Endothelial cell of umbilical vein (primary cell): ENCODE measurements at regions not wholly inside any gene's neighbourhood (a gene's known extent, or its start where the extent isn't known, plus 50 kb on each side); places are given as distances from the start of the nearest gene placed in this dataset.

ENCODE experiments used
- BruUV-seq: library from RNA; stranded (reverse); fragments of 400-500 nt; replicated peaks from 2 replicates; lab custom pipeline; 2021; lab: Mats Ljungman, UMichigan
- CTCF ChIA-PET: fragments of 300-600, 350-600 bp; sonication (Branson Sonifier 250); formaldehyde crosslinking; loops from one replicate; lab custom pipeline; 2021; ENCODE audit warnings: antibody characterized with exemption, inconsistent platforms; lab: Charles Lee
- POLR2A ChIA-PET: fragments of 300-600, 350-600 bp; sonication (Branson Sonifier 250); formaldehyde crosslinking; loops from one replicate; lab custom pipeline; 2021; ENCODE audit warnings: antibody characterized with exemption, inconsistent platforms; lab: Charles Lee
- DNase-seq: peaks from one replicate; pipeline ENCODE4 v3.0.0-alpha.2; 2011; ENCODE audit warnings: low read depth, low spot score
- FAIRE-seq: peaks from 2 replicates; lab custom pipeline; 2011; peaks lifted over from hg19 to GRCh38; lab: Jason Lieb, UNC
- H2AFZ ChIP-seq: 2 replicates; pipeline ENCODE4 v1.6.0; 2012; ENCODE audit warnings: low read depth, low read length, control low read depth, inconsistent platforms
- H3K27ac ChIP-seq: 2 replicates; pipeline ENCODE4 v1.5.1; 2011; ENCODE audit warnings: low read depth, mild to moderate bottlenecking, control low read depth, low read length, moderate library complexity; ENCODE audit not compliant: insufficient read depth
- H3K27me3 ChIP-seq, 2 experiments: 2 replicates each; pipeline versions ENCODE4 v1.6.0 to v1.6.1; 2011; ENCODE audit warnings: low read length in 2 of 2, mixed read lengths in 1 of 2; ENCODE audit not compliant: control insufficient read depth in 2 of 2, insufficient read depth in 2 of 2
- H3K36me3 ChIP-seq, 2 experiments: 2 replicates in 1 of 2; 3 replicates in 1 of 2; pipeline ENCODE4 v1.5.1; 2011; ENCODE audit warnings: low read length in 2 of 2, mild to moderate bottlenecking in 1 of 2, moderate library complexity in 1 of 2; ENCODE audit not compliant: control insufficient read depth in 2 of 2, insufficient read depth in 2 of 2; ENCODE audit errors: extremely low read depth in 1 of 2
- H3K4me1 ChIP-seq: 3 replicates; pipeline ENCODE4 v1.5.1; 2011; ENCODE audit warnings: mild to moderate bottlenecking, low read length; ENCODE audit not compliant: control insufficient read depth, insufficient read depth; ENCODE audit errors: extremely low read depth
- H3K4me2 ChIP-seq: 2 replicates; pipeline ENCODE4 v1.6.1; 2011; ENCODE audit warnings: low read length, control low read depth, mixed read lengths; ENCODE audit not compliant: insufficient read depth
- H3K4me3 ChIP-seq, 3 experiments: fragments of 200-600 bp in 1 of 3; sonication (generic), shearing (Covaris generic) in 1 of 3; replicated peaks in 1 of 3; 2 replicates each; pipeline ENCODE4 v1.5.1; 2011 to 2016; ENCODE audit warnings: control low read depth in 3 of 3, low read length in 3 of 3, mild to moderate bottlenecking in 2 of 3, inconsistent platforms in 1 of 3, low read depth in 1 of 3, moderate library complexity in 1 of 3; ENCODE audit not compliant: insufficient read depth in 1 of 3
- H3K79me2 ChIP-seq: 2 replicates; pipeline ENCODE4 v1.6.0; 2012; ENCODE audit warnings: low read length, inconsistent platforms; ENCODE audit not compliant: control insufficient read depth, insufficient read depth
- H3K9ac ChIP-seq: replicated peaks from 2 replicates; pipeline ENCODE3; 2011; ENCODE audit warnings: low read length, control low read depth; ENCODE audit not compliant: insufficient read depth; ENCODE audit errors: extremely low read depth
- H3K9me1 ChIP-seq: replicated peaks from 3 replicates; pipeline ENCODE4 v1.6.0; 2011; ENCODE audit warnings: mild to moderate bottlenecking, low read length; ENCODE audit not compliant: control insufficient read depth, insufficient read depth; ENCODE audit errors: extremely low read depth
- H3K9me3 ChIP-seq: replicated peaks from 2 replicates; pipeline ENCODE4 v1.5.1; 2012; ENCODE audit warnings: low read length, inconsistent platforms; ENCODE audit not compliant: control insufficient read depth, insufficient read depth
- H4K20me1 ChIP-seq: replicated peaks from 2 replicates; pipeline ENCODE3; 2011; ENCODE audit warnings: mild to moderate bottlenecking, low read length; ENCODE audit not compliant: control insufficient read depth, insufficient read depth; ENCODE audit errors: extremely low read depth
- EZH2 ChIP-seq: IDR thresholded peaks from 2 replicates; pipeline ENCODE4 v1.6.1; 2012; ENCODE audit warnings: borderline replicate concordance, low read depth, mild to moderate bottlenecking, moderate library complexity, low read length, inconsistent platforms; ENCODE audit not compliant: severe bottlenecking
- POLR2A ChIP-seq: IDR thresholded peaks from 2 replicates; pipeline ENCODE4 v1.6.1; 2012; ENCODE audit warnings: low read depth, mild to moderate bottlenecking, control low read depth, low read length
- dilution Hi-C: fragments of 300-500 bp; cut with MboI; formaldehyde crosslinking; loops from one replicate; pipeline ENCODE4 v1.15.0; 2019; ENCODE audit warnings: low sequenced_read_pairs; ENCODE audit not compliant: extremely low pct_ligation_motif_present
- intact Hi-C: fragments of 100-400 bp; cut with micrococcal nuclease; formaldehyde crosslinking; loops from one replicate; pipeline ENCODE4 v1.10.0; 2022
- TF ChIP-seq, protein P1 (sequence below): IDR thresholded peaks from 2 replicates; pipeline ENCODE4 v1.6.1; 2011; ENCODE audit not compliant: insufficient read depth, insufficient read length

DNA sequence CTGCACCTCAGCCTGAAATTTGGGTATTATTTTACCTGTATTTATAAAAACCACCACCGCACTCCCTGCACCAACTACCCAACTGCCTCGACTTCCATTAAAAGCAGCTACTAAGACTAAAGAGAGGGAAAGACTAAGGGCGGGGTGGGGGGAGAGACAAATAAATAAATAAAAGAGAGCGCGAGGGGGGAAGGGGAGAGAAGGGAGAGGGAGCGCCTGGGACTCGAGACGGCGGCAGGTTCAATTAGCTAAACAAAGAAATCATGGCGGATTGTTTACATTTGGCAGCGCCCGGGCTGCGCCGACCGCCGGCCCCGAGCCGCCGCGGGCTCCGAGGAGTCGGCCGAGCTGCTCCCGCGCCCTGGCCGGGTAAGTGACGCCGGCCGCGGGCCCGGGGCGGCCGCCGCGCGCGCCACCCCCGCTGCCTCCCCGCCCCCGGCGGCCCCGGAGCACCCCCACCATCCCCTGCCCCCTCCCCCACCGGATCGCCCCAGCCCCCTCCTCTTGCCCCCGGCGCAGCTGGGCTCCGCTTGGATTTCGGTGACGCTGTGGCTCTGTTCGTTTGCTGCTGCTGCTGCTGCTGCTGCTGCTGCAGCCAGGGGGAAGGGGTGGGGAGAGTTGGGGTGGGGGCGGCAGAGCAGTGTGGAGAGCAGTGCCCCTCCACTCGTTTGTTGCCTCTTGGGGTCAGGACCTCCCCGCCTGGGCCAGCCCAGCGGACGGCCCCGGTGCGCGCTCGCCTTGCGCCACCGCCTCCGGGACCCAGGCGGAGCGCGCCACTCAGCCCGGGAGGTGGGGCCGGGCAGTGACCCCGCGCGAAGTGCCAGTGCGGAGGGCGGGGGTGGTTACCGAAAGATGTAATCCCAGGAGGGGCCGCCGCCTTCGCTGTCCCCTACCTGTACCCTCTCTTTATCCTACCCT is 187.2 kb upstream of the FANCL start:
- intact Hi-C loops (no loop called here), dilution Hi-C loops (no loop called here)
- Histone ChIP-seq H3K4me1 (peaks cover 8% of the 10 kb centered on the region), H4K20me1 (no peaks in the 10 kb centered on the region), H3K9me3 (no peaks in the 10 kb centered on the region), H3K4me3 (peak overlapping the region; percentile 55 to 76 (median 72)), H3K79me2 (no peaks in the 10 kb centered on the region), H3K9ac (peak overlapping the region; percentile 39), H2AFZ (peak overlapping the region; percentile 44), H3K4me2 (peak overlapping the region; percentile 87), H3K36me3 (no peaks in the 10 kb centered on the region), H3K9me1 (no peaks in the 10 kb centered on the region), H3K27ac (no peak overlapping the region), H3K27me3 (peaks cover 14 to 16% of the 10 kb centered on the region in 2 experiments)
- POLR2A ChIA-PET: no interaction called here
- CTCF ChIA-PET: interaction anchor here (1.4 kb wide), 1 partner anchor 522 kb away, joined by 5 read pairs; no protein-coding TSS in a partner anchor
- TF ChIP-seq EZH2: peak; percentile 49
- TF ChIP-seq, protein P1, sequence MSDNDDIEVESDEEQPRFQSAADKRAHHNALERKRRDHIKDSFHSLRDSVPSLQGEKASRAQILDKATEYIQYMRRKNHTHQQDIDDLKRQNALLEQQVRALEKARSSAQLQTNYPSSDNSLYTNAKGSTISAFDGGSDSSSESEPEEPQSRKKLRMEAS: no peak
- no TSS peak for BruUV-seq
- DNase-seq: no peak
- no peak for FAIRE-seq

DNA sequence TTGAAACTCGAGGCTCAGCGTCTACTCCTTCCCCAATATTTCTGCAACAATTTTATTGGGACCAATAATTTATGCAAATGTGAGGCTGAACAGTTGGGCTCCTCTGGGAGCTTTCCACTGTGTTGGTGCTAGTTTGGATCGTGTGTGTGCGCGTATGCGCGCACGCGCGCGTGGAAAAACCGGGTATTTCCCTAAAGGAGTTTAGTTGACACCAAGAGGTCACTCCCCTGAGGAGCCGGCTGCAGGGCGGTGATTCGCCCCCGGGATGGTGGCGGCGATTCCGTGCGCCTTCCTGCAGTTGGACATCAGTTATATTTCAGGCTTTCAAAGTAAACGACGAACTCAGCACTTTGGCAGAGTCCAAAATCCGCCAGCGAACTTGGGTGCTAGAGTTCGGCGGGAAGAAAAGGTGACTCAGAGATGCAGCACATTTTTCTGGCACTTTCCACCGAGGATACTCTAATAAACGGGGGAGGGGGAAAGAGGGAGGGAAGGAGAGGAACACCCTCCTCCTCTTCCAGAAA is 186.5 kb upstream of the FANCL start:
- CTCF ChIA-PET: interaction anchor here (1.4 kb wide), 1 partner anchor 522 kb away, joined by 5 read pairs; no protein-coding TSS in a partner anchor
- Histone ChIP-seq H3K9ac (peak overlapping the region; percentile 39), H3K27ac (no peak overlapping the region)

More for the DNA sequence above, 186.5 kb upstream of the FANCL start:
- no peaks in the 10 kb centered on the region for H3K9me3 ChIP-seq
- H3K36me3 ChIP-seq: no peaks in the 10 kb centered on the region
- dilution Hi-C loops: no loop called here
- H3K4me2 ChIP-seq: peak overlapping the region; percentile 87
- no peaks in the 10 kb centered on the region for H3K79me2 ChIP-seq
- no peaks in the 10 kb centered on the region for H3K9me1 ChIP-seq
- peak; percentile 56 for FAIRE-seq
- POLR2A ChIA-PET: no interaction called here
- TF ChIP-seq POLR2A (no peak), EZH2 (no peak)
- TF ChIP-seq, protein P1: no peak
- H3K4me3 ChIP-seq: peak overlapping the region; percentile 55 to 76 (median 72)
- peaks cover 13 to 14% of the 10 kb centered on the region in 2 experiments for H3K27me3 ChIP-seq
- DNase-seq: peak; percentile 34
- no peaks in the 10 kb centered on the region for H4K20me1 ChIP-seq
- H3K4me1 ChIP-seq: peaks cover 8% of the 10 kb centered on the region
- no TSS peak for BruUV-seq
- intact Hi-C loops: no loop called here
- peak overlapping the region; percentile 44 for H2AFZ ChIP-seq
